AG10803 (cell line): ENCODE measurements at regions not wholly inside any gene's neighbourhood (a gene's known extent, or its start where the extent isn't known, plus 50 kb on each side); places are given as distances from the start of the nearest gene placed in this dataset.
"Not testable (repeated sequence)": the region's sequence is repeated elsewhere in the genome, so short reads cannot be mapped to it uniquely, and the experiment has no call there.

Source experiments
- DNase-seq: peaks from one replicate; pipeline ENCODE4 v3.0.0; 2010; ENCODE audit warnings: low read depth
- H3K4me3 ChIP-seq: 2 replicates; pipeline ENCODE4 v1.5.1; 2011; ENCODE audit warnings: mild to moderate bottlenecking, low read length, control low read depth

DNA sequence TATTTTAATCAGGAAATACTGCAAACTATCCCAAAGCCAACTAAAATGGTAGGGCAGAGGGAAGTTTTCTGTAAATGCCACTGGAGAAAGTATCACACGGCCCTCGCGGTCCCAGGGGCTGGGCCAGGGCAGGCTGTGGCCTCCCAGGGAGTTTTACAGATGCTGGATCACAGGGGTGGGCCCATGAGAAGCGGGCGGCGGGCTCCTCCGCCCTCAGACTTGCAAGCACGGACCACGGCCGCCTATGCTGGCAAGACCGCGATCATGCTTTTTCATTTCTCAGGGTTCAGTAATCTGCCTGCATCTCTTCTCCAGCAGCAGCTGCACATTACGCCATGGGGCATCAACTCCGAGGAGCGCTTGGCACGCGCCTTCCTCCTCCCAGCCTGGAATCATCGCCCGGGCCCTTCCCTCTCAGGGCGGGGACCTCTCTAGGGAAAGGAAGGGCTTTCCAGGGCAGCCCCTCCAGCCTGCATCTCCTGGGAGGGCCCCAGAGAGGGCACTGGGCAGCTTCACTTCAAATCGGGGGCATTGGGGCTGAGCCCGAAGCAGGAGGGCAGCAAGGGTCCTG is 5420.7 kb upstream of the TPTE start:
- not testable (repeated sequence) for DNase-seq

DNA sequence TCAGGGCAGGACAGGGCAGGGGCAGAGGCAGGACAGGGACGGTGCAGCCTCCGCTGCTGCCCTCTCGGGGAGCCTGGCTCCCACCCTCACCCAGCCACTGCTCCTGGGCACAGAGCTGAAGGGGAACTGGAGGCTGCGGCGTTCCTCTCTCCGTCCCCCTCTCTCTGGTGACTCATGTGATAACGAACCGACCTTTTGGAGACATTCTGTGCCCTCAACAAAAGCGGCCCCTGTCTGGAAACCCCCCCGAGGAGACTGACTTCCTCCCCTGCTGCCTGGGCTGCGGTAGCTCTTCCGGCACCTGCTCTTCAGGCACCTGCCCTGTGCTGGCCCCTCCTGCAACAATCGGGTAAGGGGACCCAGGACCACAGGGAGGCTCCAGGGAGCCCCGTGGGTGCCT is 5419.6 kb upstream of the TPTE start:
- not testable (repeated sequence) for H3K4me3 ChIP-seq, DNase-seq

More for the DNA sequence above, 5420.7 kb upstream of the TPTE start:
- not testable (repeated sequence) for H3K4me3 ChIP-seq

DNA sequence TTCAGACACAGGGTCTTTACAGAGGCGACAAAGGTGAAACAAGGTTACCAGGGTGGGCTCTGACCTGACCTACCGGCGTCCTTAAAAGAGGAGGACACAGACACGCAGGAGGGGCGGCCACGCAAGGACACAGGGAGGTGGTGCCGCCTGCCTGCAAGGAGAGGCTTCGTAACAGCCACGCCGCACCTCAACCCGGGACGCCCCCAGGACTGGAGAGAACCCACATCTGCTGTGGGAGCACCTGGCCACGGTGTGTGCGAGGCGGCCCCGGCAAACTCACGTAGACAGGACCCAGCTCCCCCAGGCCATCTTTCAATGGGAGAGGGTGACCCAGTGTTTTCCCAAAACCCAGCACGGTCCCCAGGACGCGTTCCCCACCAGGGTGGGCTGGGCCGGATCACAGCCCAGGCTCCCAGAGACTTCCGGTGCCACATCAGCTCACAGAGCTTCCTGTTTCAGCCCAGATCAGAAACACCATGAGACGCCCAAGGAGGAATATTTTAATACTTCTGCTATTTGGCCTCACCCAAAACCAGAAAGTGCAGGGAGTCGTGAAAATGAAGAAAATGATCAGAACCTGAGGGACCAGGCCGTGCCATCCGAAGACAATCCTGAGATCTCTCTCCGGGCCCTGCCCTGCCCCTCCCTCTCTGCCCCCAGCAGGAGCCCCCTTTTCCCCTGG is 5417.4 kb upstream of the TPTE start:
- not testable (repeated sequence) for H3K4me3 ChIP-seq, DNase-seq

GRCh38 chr21:5104562-5104928 is 5416.8 kb upstream of the TPTE start:
- not testable (repeated sequence) for H3K4me3 ChIP-seq, DNase-seq

- not testable (repeated sequence) for H3K4me3 ChIP-seq, DNase-seq
These were observed 5415.3 kb upstream of the TPTE start for GRCh38 chr21:5105939-5106708.

DNA sequence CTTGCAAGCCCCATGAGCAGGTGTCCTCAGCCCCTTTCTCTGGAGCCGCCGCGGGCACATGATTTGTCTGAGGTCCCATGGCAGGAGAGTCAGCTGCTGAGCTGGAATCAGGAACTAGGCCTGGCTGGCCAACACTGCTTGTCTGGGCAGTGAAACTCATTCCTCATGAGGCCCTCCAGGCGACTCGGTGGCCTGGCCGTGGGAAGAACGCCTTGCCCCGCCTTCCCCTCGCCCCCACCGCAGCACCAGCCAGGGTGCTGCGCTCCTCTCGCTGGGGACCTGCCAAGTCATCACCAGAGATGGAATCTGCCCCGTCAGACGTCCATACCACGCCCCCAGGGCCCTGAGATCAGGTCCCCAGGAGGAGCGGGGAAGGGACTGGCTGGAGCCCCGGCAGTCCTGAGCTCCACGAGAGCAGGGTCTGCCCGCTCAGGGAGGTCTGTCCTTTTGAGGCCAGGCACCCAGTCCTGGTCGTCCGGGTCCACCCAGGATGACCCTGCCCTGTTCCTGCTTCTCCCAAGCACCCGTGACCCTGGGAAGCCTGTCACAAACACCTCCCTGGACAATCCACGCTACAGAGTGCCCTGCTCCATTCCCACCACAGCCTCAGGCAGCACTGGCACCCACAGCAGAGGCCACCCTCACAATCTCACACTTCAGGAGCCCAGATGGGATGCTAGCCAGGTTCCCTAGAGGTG is 5414.5 kb upstream of the TPTE start:
- DNase-seq, result not testable (repeated sequence)

DNA sequence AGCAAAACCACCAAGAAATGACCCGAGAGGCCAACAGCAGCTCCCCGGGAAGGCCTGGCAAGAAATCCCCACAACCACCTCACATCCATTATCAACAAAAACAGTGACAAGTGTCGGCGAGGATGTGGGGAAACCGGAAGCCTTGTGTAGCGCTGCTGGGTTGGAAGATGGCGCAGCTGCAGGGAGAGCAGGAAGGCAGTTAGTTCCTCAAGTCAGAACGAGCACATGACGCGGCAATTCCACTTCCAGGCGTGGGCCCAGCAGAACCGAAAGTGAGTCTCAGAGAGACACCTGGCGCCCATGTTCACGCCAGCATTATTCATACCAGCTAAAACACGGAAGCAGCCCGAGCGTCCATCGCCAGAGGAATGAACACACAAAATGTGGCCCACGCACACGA is 5413.7 kb upstream of the TPTE start:
- DNase-seq, result not testable (repeated sequence)

More for the DNA sequence above, 5414.5 kb upstream of the TPTE start:
- H3K4me3 ChIP-seq, result not testable (repeated sequence)

DNA sequence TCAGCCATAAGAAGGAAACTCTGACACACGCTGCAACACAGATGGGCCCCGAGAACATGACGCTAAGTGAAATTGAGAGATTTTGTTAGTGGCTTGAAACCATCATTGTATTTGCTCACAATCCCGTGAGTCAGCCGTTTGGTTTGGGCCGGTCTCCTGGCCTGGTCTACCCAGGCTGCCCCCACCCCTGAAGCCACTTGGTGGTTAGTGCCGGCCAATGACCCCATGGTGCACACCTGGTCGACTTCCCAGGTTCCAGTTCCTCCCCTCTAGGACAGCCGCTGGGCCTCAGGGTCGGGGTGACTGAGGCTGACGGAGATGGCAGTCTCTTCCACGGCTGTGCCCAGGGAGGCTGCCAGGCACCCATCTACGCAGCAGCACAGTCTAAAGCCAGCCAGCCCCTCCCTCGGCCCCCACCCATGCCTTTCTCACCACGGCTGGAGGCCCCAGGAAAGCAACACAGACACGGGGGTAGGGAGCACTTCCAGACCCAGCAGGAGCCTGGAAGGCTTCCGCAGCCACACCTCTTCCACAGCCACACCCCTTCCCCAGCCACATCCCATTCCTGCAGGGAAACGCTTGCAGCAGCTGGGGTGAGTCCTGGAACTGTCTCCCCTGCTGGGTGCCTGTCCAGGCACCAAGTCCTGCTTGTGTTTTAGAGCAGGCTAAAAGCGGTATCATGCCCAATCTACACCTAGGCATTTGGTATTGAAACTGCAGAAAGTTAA is 5413.2 kb upstream of the TPTE start:
- H3K4me3 ChIP-seq, DNase-seq: not testable (repeated sequence)

More for the DNA sequence above, 5413.7 kb upstream of the TPTE start:
- not testable (repeated sequence) for H3K4me3 ChIP-seq

DNA sequence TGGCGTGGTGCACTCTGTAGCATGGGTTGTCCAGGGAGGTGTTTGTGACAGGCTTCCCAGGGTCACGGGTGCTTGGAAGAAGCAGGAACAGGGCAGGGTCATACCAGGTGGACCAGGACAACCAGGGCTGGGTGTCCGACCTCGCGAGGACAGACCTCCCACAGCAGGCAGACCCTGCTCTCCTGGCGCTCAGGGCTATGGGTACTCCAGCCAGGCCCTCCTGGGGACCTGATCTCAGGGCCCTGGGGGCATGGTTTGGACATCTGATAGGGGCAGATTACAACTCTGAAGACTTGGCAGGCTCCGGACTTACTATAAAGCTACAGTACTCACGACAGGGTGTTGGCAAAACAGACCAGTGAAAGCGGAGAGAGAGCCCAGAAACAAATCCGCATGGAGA is 5410.2 kb upstream of the TPTE start:
- not testable (repeated sequence) for DNase-seq, H3K4me3 ChIP-seq

- DNase-seq, H3K4me3 ChIP-seq: not testable (repeated sequence)
These were observed 5408.3 kb upstream of the TPTE start for GRCh38 chr21:5113092-5113491.

- not testable (repeated sequence) for H3K4me3 ChIP-seq, DNase-seq
These were observed 5406.9 kb upstream of the TPTE start for GRCh38 chr21:5114468-5114867.

DNA sequence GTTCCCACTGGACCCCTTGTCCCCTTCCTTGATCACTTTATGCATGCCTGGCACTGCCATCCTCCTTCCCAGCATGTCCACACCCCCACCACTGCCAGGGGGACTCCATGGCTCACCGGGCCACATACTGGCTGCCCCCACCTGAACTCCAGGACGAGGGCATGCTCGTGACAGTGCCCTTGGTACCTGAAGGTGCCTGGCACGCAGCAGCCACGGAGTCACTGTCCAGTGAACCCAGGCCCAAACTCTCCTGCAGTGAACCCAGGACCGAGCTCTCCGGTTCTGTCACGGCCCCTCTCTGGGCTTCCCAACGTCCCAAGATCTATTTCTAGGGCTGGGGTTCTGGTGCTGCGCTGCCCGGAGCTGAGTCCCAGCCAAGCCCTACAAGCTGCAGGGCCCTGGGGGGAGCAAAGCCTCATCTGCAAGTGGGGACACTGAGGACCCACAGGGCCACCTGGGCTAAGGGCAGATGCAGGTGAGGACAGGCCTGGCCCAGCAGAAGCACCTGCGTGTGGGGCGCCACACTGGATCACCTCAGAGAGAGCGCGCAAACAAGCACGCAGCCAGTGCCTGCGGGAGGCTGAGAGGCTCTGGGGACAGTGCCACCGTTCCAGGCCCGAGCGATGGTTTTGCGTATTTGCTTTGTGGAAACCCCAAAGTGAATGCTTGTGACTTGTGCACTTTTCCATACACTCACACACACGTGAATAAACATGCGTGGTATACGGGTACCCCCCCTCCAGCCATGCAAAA is 5406.3 kb upstream of the TPTE start:
- not testable (repeated sequence) for H3K4me3 ChIP-seq, DNase-seq

DNA sequence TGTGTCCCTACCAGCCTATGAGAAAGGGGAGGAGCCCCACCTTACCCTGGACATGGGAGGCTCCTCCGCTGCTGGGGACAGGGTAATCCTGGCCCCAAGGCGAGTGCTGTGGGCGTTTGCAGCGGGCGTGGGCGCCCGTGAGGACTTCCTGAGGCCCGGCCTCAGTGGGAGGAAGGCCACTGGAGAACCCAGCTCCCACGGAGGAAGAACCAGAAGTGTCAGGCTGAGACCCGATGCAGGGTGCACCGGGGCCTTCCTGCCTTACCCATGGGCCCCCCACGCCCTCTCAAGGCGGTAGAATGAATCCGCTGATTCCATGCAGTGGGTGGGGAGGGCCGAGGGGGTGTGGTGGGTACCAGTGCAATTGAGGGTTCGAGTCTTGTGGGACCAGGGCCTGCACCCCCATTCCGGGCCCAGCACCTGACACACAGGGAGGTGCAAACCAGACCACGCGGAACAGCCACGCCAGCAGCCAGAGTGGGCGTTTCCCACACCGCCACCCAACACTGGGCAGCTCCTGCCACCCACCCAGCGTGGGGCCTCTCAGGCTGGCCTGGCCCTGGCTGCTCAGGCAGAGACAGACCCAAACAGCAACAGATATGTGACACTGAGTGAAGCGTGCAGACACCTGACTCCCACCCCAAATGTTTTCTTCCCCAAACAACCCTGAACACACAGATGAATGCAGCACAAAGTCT is 5405.6 kb upstream of the TPTE start:
- not testable (repeated sequence) for DNase-seq, H3K4me3 ChIP-seq

DNA sequence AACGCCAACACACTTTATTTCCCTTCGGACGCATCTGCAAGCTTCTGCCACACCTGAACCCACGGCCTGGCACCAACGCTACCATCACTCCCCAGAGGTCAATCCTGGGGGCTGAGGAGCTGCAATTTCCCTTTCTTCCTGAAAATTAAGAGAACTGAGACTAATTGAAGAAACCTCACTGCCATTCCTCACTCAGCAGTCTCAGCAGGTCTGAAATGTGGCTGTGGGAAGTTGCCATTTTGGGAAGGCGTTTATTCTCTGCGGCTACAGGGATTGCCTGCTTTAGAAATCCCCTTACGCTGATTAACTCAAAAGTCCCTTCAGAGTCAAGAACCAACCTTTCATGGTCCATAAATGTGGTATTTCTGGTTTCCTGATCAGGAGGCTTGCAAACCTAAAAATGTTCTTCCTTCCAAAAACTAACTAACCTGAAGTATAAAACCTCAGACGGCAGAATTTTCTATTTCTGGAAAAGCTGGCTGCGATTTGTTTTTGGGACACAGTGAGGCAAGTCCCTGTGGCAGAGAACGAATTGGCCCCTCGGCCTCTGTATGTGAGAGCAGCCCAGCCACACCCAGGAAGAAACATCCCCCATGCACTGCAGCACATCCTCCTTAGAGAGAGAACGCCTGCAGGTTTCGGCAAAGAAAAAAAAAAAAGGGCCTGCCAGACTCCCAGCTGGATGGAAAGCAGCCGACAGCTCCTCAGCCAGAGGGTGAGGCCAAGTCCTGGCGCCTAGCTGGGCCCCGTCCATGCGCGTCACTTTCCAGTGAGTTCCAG is 5404.8 kb upstream of the TPTE start:
- DNase-seq, H3K4me3 ChIP-seq: not testable (repeated sequence)

DNA sequence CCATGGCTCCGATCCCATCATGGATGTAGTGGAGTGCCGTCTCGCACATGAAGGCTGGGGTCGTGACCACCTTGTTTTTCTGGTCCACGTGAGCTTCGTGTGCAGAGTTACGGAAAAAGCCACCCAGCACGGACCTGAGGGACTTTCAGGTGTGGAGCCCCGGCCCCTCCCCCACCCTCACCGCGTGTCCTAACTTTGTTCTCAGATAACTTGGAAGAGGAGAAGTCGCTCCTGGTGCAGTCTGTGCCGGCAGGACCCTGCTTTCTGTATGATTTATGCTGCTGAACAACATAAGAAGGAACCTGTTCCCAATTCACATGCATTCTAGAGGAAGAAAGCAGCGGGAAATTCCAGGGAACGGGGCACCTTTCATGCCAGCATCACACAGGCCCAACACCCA is 5404.2 kb upstream of the TPTE start:
- not testable (repeated sequence) for DNase-seq, H3K4me3 ChIP-seq

- DNase-seq, H3K4me3 ChIP-seq: not testable (repeated sequence)
These were observed 5403.6 kb upstream of the TPTE start for GRCh38 chr21:5117666-5118295.

DNA sequence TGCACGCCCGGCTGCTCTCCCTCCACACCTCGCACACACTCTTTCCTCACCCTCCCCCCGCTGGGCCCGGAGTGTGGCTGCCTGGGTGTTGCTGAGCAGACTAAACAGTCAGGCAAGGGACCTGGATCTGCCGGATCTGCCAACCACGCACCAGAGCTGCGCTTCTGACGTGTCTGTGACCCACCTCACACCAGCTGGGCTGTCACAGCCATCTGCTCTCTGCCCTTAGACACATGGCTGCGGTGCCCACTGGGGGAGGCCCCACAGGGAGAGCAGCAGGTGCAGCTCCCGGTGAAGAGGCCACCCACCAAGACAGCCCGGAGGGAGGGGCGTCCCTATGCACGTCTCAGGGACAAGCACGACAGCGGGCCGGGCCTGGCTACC is 5403.1 kb upstream of the TPTE start:
- DNase-seq, H3K4me3 ChIP-seq: not testable (repeated sequence)
